AG09319 (cell line): ENCODE measurements at regions not wholly inside any gene's neighbourhood (a gene's known extent, or its start where the extent isn't known, plus 50 kb on each side); places are given as distances from the start of the nearest gene placed in this dataset.

Experiments used
- DNase-seq: peaks from one replicate; pipeline ENCODE4 v3.0.0-alpha.2; 2010; ENCODE audit warnings: low read depth; ENCODE audit errors: extremely low read depth
- TF ChIP-seq, protein P1 (sequence below): IDR thresholded peaks from 2 replicates; pipeline ENCODE4 v1.5.1; 2011; ENCODE audit warnings: low read depth, mild to moderate bottlenecking, inconsistent platforms, low read length, moderate library complexity

DNA sequence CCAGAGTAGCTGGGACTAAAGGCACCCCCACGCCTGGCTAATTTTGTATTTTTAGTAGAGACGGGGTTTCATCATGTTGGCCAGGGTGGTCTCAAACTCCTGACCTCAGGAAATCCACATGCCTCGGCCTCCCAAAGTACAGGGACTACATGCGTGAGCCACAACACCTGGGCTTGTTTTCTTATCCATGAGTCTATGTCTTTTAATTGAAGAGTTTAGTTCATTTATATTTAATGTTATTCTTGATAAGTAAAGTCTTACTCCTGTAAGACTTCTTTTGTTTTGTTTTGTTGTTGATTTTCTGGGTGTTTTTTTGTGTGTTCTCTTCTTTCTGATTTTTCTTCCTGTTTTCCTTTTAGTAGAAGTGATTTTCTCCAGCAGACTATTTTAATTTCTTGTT lies 621.0 kb downstream of the LTN1 start:
- TF ChIP-seq, protein P1, sequence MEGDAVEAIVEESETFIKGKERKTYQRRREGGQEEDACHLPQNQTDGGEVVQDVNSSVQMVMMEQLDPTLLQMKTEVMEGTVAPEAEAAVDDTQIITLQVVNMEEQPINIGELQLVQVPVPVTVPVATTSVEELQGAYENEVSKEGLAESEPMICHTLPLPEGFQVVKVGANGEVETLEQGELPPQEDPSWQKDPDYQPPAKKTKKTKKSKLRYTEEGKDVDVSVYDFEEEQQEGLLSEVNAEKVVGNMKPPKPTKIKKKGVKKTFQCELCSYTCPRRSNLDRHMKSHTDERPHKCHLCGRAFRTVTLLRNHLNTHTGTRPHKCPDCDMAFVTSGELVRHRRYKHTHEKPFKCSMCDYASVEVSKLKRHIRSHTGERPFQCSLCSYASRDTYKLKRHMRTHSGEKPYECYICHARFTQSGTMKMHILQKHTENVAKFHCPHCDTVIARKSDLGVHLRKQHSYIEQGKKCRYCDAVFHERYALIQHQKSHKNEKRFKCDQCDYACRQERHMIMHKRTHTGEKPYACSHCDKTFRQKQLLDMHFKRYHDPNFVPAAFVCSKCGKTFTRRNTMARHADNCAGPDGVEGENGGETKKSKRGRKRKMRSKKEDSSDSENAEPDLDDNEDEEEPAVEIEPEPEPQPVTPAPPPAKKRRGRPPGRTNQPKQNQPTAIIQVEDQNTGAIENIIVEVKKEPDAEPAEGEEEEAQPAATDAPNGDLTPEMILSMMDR = no peak
- DNase-seq = no peak

DNA sequence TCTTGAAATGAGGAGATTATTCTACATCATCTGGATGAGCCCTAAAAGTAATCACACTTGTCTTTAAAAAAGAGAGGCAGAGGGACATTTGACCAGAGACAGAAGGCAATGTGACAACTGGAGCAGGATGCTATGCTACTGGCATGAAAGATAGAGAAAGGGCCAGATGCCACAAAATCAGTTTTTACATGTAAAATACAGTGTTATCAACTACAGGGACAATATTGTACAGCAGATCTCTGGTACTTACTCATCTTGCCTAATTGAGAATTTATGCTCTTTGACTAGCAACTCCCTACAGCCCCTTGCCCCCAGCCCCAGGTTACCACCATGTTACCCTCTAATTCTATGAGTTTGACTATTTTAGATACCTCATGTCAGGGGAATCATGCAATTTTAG lies 633.4 kb downstream of the LTN1 start:
- no peak for DNase-seq
- TF ChIP-seq, protein P1 = no peak

DNA sequence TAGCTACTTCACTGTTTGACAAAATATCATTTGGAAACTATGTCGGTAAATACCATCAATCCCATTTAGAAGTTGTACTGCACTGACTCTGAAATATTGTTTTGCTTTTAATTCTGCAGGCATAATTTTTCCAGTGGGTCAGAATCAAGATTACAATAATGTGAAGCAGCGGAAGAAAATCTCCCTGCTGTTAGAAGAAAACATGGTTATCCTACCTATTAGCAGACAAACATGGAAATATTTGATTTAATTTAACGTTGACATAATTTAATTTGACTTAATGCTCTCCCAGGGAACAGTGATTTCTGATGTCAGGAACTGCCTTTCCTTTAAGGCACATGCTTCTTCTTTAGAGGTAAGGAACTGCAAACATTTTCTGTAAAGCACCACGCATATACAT lies 634.0 kb downstream of the LTN1 start:
- DNase-seq = no peak

DNA sequence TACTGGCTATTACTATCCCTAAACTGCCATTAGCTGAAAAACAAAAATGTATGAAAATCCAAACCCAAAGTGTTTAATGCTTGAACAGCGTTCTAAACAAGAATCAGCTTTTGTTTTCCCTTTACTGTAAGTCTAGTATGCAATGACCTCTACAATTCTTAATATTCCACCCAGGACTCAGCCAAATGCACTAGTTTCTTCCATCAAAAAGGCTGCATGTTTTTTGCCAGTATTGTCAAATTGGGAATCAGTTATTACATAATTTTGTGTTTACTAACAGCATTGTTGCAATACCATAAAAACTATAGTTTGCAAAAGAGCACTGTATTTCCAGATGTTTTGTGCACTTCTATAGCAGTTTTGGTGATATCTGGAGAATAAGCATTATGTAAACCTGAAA lies 634.5 kb downstream of the LTN1 start:
- TF ChIP-seq, protein P1 = no peak
- no peak for DNase-seq

More for the DNA sequence above, 634.0 kb downstream of the LTN1 start:
- TF ChIP-seq, protein P1 = no peak

DNA sequence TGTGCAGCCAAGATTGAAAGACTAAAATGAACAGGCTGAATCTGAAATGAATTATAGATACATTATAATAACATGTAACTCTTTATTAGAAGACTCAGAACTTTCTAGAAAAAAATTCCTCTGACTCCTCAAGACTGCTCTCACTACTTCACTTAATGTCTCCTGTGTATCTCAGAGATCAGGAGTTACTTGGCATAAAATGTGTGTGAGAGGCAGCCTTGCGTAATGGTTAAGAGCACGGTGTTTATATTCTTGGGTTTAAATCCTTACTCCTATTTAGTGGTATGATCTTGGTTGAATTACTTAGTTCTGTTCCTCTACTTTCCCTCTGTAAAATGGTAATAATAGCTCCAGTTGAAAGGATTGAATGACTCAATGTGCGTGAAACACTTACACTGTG lies 634.9 kb downstream of the LTN1 start:
- TF ChIP-seq, protein P1 = no peak
- no peak for DNase-seq

DNA sequence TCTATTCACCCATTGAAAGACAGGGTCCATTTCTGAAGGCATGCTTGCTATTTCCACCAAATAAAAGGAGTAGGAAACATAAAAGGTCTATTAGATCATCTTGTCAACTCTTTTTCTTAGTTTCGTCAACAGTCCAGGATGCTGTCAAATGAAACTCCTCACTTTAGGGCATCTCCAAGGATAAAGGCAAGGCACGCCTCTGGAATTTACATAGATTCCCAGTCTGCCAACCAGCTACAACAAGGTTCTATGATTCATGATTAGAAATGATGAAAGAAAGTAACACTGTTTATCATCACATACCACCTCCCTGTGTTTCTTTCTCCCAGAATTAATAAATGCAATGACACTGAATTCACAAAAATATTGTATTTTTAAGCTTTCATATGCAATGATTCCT lies 636.3 kb downstream of the LTN1 start:
- TF ChIP-seq, protein P1 = no peak
- no peak for DNase-seq

DNA sequence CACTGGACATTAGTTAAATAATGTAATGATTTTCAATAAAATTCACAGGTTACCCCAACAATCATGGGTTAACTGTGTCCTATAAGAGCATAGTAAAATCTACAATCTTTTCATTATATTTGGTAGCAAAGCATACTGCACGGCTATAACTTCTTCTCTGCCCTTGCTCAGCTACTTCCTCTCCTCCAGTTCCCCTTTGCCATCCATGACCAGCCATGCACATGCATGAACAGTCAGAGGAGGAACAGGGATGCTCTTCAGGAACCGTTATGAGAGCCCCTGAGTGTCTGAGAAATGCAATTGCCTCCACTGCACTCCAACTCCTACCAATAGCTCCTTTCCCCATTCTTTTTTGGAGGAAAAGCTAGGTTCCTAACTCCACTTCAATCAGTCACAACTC lies 646.7 kb downstream of the LTN1 start:
- no peak for DNase-seq
- TF ChIP-seq, protein P1 = no peak
